Fibroblast of the aortic adventitia (primary cell): ENCODE measurements at regions not wholly inside any gene's neighbourhood (a gene's known extent, or its start where the extent isn't known, plus 50 kb on each side); places are given as distances from the start of the nearest gene placed in this dataset.

Experiments used
- DNase-seq: peaks from one replicate; pipeline ENCODE4 v3.0.0-alpha.2; 2010; ENCODE audit warnings: low read depth
- H3K4me3 ChIP-seq: 2 replicates; pipeline ENCODE4 v1.5.1; 2011; ENCODE audit warnings: low read depth, mild to moderate bottlenecking, control low read depth, low read length, moderate library complexity
- TF ChIP-seq, protein P1 (sequence below): IDR thresholded peaks from 2 replicates; pipeline ENCODE4 v1.5.1; 2011; ENCODE audit warnings: mild to moderate bottlenecking, low read length, control low read depth, inconsistent platforms; ENCODE audit not compliant: insufficient read depth

DNA sequence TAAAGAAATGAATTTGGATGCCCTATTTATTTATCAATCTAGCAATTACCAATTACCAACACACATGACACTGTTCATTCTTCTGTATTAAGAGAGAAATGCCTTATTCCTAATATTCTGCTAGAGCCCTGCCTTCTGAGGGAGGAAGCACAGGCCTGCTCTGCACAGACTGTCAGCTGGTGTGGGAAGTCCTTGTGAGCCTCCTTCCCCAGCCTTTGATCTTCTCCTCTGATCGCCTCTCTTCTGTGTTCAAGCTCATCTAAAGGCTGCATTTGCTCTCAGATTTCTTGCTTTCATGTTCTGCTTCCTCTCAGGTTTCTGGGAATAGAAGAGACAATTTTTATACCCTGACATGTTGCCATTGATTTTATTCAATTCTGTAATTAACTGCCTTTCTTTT, 290.6 kb upstream of the UMPS start:
- TF ChIP-seq, protein P1, sequence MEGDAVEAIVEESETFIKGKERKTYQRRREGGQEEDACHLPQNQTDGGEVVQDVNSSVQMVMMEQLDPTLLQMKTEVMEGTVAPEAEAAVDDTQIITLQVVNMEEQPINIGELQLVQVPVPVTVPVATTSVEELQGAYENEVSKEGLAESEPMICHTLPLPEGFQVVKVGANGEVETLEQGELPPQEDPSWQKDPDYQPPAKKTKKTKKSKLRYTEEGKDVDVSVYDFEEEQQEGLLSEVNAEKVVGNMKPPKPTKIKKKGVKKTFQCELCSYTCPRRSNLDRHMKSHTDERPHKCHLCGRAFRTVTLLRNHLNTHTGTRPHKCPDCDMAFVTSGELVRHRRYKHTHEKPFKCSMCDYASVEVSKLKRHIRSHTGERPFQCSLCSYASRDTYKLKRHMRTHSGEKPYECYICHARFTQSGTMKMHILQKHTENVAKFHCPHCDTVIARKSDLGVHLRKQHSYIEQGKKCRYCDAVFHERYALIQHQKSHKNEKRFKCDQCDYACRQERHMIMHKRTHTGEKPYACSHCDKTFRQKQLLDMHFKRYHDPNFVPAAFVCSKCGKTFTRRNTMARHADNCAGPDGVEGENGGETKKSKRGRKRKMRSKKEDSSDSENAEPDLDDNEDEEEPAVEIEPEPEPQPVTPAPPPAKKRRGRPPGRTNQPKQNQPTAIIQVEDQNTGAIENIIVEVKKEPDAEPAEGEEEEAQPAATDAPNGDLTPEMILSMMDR = no peak
- no peak overlapping the region for H3K4me3 ChIP-seq
- DNase-seq = no peak

DNA sequence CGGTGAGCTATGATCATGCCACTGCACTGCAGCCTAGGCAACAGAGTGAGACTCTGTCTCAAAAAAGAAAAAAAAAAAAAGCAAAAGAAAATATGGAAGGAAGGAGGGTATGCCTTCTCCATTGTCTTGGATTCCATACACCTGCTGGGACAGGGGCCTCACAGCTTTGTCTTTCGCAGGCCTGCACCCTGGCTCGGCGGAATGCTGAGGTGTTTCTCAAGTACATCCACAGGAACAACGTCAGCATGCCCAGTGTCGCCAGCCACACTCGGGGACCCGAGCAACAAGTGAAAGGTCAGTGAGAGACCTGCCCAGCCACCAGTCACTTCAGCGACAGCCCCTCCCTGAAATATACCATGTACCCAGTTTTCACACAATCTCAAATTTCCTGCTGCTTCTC, 288.5 kb upstream of the UMPS start:
- TF ChIP-seq, protein P1 = no peak
- H3K4me3 ChIP-seq = no peak overlapping the region
- no peak for DNase-seq

DNA sequence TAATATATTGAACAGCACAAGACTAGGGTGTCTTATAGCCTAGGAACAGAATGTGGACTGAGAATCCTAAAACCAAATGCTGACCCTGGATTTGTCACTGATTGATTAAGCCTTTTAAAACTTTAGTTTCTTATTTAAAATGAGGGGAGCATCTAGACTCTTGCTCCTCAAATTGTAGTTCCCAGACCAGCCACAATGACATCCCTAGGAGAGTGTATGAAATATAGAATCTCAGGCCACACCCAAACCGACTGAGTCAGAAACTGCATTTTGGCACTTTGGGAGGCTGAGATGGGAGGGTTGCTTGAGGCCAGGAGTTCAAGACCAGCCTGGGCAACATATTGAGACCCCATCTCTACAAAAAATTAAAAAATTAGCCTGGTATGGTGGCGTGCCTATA, 287.8 kb upstream of the UMPS start:
- no peak overlapping the region for H3K4me3 ChIP-seq
- DNase-seq = no peak
- TF ChIP-seq, protein P1 = no peak

DNA sequence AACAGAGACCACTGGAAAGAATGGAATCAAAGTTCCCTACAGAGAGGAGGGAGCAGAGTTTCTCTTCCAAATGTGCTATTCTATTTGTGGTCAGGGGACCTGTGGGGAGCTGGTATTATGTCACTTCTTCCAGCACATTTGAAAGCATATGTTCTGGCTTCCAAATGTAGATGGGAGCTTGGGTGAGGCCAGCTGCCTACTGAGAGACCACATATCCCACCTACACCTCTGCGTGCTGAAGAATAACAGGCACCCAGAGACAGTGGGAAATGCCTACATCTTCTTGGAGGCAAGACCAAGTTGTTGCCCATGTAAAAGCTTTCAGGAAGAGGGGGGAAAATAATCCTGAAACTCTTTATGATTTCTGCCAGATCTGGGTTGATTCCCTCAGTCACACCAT, 286.8 kb upstream of the UMPS start:
- no peak for DNase-seq
- H3K4me3 ChIP-seq = no peak overlapping the region
- TF ChIP-seq, protein P1 = no peak

DNA sequence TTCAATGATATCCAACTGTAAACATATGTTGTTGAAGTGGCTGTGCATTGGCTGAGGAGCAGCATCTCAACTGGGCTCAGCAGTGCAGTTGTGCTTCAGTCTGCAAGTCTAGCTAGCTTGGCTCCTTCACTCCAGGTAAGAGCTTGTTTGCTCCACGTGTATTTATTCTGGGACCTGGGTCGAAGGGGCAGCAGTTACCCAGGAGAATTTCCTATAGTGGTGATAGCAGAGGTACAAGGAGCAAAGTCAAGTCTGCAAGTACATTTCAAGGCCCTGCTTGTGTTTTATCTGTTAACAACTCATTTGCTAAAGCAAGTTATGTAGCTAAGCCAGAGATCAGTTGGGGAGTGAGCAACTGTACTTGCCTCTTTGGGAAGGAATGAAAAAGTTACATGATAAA, 286.2 kb upstream of the UMPS start:
- DNase-seq = no peak
- no peak overlapping the region for H3K4me3 ChIP-seq
- TF ChIP-seq, protein P1 = no peak

DNA sequence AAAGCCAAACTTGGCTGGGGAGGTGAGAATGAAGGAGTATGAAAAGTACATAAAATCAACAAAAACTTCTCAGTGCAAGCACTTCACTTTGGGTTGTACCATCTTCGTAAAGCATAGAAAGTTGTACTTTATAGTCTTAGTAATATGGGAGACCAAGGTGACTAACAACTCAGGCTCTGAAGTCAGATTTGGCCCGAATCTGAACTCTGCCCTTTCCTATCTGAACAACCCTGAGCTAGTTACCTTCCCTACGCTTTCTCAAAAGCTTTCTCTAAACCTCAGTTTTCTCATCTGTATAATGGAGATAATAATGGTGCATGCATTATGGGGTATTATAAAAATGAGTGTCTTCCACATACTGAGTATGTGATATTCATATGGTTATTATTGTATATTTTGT, 285.4 kb upstream of the UMPS start:
- no peak for DNase-seq
- no peak overlapping the region for H3K4me3 ChIP-seq
- TF ChIP-seq, protein P1 = no peak

DNA sequence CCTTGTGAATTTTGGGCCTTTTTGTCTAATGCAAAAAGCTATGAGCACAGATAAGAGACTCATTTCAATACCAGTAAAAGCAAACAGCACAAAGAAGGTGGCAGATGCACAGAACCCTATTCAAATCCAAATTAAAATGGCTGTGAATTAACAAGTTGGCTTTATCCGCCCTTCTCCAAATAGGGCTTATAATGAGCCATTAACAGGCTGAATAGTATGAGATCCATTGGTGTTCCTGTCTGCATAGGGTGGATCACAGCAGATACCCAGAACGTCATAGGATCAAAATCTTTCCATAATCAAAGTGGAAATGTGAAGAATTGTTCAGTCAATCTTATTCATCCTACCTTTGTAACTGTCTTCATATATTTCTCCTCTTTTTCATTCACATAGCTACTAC, 282.4 kb upstream of the UMPS start:
- no peak for DNase-seq
- TF ChIP-seq, protein P1 = no peak
- H3K4me3 ChIP-seq = no peak overlapping the region
